ENCODE measurements at regions not wholly inside any gene's neighbourhood (a gene's known extent, or its start where the extent isn't known, plus 50 kb on each side); places are given as distances from the start of the nearest gene placed in this dataset.
A peak's percentile ranks its signal among the peaks of the same experiment; 100 is the strongest.

DNA sequence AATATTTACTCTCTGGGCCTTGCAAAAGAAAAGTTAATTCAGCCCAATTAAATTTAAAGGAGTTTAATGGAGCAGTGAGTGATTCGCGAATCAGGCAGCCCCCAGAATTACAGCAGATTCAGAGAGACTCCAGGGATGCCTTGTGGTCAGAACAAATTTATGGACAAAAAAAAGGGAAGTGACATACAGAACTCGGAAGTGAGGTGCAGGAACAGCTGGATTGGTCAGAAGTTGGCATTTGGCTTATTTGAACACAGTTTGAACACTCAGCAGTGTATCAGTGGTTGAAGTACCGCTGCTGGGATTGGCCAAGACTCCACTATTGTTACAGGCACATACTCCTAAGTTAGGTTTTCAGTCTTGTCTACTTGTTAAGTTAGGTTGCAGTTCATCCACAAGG lies 145.0 kb upstream of the GAP43 start:
- no peak for DNase-seq

DNA sequence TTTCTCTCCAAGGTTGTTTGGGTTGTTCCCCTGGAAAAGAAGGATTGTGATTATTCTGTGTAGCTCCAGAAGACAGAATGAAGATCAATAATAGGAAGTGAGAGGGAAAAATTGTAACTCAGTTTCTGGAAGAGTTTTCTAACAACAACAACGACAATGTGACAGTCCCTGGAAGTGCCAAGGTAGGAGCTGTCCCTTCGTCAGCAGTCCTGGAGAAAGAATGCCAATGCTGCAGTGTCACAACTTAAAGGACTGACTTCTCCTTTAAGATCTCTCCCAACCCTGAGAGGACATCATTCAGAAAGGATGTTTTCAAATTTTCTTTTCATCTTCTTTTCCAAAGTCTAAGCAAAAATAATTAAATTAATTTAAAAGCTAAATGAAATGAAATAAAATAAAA lies 136.4 kb upstream of the GAP43 start:
- DNase-seq: no peak

DNA sequence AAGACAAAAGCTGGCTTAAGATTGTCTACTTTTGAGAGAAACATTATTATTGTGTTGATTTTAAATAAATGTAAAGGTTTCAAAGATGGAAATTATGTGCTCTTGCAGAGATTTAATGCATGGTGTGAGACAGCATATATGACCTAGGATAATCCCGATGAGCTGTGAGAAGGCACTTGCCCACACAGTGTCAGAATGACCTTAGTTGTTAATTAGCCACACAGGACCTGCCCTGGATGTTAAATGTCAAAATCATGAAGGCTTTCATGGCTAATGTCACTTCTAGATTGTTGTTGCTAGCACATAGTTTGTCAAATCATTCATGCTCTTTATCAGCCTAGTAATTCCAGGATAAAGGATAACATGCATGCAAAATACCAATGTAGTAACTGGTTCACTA lies 135.3 kb upstream of the GAP43 start:
- no peak for DNase-seq

DNA sequence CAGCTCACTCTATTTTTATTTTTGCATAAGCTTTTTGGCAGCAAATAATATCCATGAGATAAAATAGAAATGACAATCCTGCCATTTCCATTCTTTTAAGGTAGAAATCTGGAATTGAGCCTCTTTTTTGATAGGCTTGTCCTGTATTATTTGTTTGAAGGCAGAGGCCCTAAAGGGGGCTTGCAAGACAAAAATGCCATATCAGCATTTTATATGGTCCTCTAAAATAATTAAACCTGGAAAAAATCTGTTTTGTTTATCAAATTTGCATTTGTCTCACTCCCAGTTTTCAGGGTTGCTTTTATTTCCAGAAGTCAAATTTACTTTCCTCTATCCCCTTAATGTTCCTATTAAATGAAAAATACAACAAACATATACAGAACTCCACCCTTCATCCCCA lies 134.9 kb upstream of the GAP43 start:
- DNase-seq: no peak

DNA sequence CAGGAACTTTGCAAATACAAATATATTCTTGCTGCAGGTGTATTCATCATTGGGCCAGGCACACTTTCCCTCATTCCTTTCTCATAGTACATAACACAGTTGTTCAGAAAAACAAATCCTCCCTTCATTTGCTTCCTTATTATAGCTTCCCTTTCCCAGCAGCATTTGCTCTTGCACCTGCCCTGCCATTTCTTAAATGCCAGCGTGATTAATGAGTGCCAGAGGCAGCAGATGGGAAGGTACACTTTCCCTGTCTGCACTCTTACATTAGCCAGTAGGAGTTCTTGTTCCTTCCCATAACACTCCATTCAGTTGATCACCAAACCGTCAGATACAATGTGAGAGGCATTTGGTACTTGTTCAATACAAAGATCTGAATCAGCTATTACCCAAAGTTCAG lies 128.5 kb upstream of the GAP43 start:
- DNase-seq: peak; percentile 19

DNA sequence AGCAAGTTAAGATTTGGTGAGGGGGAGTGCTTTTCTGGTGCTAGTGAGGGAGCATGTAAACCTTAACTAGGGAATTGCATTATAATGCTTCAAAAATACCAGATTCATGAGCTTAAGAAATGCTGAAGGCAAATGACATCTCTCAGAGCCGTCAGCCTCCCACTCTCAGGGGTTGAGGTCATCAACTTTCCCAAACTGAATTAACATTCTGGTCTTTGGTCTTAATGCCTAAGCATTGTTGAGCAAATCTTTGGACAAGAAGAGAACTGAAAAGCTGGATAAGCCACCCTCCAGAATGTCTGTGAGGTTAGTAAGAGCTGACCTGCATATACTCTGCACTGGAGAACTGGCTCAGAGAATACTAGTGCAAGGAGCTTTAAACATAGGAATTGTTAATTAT lies 124.9 kb upstream of the GAP43 start:
- no peak for DNase-seq

DNA sequence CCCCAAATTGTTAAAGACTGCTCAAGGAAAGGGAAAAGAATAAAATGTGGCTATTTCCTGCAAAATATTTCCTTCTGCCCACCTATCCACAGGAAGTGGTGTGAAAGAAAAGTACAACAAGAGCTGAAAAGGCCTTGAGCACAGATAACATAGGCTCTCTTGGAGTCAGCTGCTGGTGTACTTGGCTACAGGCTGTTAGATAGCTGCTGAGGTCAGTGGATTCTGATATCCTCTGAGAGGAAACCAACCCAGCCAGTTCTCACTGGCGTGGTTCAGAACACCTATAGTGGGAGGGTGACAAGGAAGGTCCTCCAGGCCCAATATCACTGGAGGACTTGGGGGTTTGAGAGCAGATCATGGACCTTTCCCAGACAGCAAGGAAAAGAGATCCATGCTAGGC lies 124.4 kb upstream of the GAP43 start:
- DNase-seq: no peak

DNA sequence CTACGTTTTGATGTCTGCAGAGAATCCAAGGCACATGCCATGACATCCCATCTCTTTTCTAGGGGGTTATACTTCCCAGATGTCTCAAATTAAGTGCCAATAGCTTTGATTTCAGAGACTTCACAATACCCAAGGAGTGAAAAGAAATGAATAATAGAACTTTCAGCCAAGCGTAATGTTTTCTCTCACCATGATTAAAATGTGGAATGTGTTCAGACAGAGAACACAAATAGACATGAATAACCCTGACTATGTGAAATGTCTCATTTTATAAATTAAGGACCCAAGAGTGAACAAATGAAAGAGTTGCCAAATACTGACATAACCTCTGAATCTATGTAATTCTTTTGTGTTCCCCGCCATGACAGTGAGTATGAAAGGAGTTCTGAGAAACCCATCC lies 123.6 kb upstream of the GAP43 start:
- no peak for DNase-seq

DNA sequence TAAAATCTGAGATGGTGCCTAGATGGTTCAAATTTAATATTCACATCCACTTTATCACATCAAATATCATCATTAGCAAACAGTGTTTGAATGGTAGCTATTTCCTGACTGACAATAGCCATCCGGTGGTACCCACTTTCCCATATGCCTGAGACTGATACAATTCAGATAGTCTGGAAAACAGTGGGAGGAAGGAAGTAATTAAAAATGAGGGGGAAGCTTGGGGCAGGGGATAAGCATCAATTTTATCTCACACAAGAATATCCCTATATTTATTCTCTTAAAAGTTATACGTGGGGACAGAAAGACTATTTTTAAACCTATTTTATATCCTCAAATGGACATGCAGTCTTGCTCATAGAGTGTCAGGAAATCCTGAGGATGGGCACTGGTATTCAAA lies 122.5 kb upstream of the GAP43 start:
- DNase-seq: no peak

DNA sequence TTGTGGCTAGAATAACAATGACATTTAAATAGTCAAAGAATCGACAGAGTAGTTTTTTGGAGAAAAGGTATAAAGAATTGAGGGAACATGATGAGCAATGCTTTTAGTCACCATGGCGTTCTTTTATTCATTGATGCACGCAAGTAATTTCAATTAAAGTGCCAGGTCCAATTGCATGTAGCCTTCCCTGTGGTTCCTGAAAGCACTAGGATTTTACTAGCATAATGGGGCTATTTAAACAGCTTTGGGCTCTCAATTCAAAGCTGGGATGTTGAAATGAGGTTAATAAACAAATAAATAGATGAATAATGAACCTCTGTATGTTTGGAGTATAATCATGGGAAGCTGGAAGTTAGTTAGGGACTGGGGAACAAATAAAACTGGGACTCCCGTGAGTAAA lies 121.2 kb upstream of the GAP43 start:
- no peak for DNase-seq

DNA sequence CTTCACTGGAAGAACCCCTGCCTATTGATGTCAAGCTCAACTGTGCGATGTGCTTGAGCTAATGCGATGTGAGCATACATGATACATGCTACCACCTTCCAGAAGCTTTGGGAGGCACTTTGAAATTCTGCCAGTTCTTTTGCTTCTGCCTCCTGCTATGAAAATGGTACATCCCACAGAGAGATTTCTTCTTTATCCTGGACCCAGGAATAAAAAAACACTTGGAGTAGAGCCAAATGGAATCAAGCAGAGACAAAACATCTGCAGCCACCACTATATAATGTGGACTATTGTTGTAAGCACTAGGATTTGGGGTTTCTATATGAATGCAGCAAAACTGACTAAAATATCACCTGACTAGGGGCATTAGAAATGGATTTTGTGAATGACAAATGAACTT lies 119.9 kb upstream of the GAP43 start:
- peak; percentile 43 for DNase-seq

DNA sequence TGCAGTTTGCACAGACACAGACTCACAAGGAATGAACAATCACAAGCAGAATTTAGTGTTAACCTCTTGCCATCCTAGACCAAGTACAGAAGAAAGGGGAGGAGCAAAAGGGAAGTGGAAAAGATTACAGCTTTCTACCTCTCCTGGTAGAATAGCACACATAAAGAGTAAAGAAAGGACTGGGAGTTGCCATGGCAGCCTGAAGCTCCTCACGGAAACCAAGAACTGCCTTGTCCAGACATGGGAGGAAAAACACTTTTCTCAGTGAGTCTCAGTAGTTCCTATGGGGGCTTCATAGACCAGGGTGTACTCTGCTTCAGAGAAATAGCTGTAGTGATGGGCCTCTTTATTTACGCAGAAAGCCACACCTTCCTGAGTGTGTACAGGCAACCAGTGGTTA lies 114.7 kb upstream of the GAP43 start:
- no peak for DNase-seq

DNA sequence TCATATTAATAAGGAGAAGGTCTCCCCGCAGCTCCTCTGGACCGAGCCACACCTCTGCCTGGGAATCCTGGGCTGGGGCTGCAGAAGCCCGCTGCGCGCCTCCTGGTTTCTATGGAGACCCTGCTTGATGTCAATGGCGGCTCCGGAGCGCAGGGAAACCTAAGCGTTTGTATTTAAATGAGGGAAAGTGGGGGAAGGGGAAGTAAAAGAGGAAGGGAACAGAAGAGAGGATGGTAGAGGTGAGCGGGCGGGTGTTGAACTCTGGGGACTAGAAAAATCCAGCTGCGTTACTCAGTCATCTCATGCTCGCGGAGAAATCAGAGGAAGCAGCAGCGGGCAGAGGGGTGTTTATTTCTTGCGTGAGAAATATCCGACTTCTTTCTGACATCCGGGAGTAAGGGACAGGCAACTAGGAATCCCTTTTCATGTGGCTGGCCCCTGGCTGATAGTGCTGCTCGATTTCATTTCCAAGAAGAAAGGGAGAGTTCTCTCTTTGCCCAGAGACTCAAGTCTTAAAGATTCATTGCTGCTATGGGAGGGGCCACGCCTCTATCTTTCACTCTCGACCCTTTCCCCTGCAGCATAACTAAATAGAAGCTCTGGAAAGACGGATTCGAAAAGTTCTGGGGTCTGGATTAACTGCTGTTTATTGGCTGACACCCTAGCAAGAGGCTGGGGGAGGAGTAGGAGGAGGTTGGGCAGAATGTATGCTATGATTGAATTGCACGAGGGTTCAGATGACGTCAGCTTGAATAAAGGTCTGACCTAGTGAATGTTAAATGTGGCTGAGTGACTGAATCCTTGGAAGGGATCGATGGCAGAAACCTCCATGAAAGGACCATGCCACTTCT lies 110.5 kb upstream of the GAP43 start:
- peak; percentile 75 for DNase-seq

DNA sequence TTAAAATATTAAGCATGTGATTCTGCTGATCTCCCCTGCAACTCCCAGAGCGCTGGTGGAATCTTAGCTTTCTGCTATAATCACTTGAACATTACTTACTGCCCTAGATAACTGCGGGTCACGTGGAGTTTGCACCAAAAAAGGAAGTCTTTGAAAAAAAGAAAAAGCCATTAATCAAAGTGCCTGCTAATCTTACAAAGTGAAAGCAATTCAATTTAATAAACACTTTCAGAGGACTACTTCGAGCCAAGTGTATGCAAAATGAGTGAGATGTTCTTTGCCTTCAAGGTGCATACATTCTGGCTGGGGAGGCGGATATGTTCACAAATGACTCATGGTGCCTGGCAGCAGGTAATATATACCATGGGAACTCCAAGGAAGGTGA lies 109.9 kb upstream of the GAP43 start:
- no peak for DNase-seq

DNA sequence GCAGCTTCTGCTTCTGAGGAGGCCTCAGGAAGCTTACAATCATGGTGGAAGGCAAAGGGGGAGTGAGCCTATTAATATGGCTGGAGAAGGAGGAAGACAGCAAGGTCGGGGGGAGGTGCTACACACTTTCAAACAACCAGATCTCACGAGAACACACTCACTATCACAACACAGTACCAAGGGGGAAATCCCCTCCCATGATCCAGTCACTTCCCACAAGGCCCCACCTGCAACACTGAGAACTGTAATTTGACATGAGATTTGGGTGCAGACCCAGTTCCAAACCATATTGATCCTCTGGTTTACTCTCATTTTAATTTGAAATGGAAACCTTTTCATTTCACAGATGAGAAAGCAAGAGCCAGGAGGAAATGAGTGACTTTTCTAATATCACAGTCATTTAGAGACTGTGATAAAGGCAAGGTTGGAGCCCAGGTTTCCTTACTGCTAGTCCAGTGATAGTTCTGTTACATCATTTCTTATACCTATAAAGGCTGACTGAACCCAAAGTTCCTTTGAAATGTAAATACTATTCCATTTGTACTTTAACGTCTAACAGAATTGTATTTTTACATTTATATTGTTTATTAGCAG lies 105.8 kb upstream of the GAP43 start:
- DNase-seq: no peak

DNA sequence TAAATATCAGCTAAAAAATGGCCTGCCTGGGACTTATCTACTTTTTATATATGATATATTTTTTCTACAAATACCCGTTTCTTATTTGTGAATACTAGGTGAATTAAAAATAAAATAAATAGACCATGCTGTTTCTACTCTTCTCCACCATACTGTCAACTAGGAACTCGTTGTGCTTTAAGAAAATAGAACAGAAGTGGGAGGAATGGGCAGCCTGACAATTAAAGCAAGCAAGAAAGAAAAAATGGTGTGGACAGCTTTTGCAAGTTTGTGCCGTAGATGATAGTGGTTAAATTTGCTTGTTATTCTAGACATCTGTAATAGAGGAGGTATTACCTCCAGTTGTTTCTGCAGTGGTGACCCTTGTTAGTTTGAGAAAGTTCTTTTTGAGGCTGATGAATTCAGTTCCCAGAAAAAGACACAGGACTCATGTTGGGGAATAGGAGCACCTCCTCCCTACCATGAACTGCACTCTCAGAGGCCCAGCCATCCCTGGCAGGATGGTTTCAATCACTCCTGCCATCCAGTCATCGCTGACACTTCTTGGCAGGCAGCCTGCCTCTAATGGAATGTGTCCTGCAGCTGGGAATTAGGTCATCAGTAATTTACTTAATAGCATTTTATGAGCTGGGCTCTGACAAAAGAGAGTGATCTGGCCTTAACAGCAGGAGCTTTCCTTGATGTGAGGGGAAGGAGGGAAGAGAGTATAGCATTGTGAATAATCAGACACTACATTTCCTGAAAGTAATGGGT lies 105.0 kb upstream of the GAP43 start:
- peak; percentile 81 for DNase-seq

DNA sequence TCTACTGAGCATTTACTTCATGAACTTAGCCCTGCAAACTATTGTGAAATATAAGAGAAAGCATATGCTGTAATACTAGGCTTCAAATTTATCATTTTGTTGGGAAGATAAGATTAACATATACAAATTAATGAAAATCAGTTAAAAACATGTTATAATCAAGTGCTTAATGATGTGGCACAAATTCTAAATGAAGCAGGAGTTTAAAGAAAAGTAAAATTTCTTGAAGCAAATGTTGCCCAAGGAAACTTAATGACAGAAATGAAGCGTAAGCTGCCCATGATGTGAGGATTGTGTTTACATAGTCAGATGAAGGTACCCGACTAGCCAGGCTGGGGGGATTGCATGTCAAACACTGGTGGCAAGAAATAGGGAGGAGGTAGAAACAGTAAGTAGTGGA lies 103.1 kb upstream of the GAP43 start:
- no peak for DNase-seq

DNA sequence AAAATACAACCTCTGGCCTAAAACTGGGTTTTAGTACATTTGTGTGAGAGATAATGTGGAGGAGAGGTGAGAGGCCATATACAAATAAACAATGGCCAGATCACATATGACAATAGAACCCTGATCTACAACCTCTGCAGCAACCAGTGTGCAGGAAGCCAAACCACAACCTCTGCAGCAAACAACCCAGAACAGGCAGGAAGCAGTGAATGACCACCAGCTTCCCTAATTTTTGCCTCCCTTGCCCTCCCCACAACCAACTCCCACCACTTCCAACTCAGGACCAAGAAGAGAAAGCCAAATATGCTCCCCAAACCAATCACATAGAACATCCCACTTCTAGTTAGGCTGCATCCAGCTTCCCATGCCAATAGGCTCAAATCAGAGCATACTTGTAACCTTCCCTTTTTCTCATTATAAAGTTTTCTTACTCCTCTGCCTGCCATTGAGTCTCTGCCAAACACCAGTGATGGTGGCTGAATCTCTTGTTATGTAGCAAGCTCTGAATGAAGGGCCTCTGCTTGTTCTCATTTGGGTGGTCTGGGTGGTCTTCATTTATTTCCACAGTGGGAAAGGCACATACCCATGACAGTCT lies 102.6 kb upstream of the GAP43 start:
- no peak for DNase-seq

DNA sequence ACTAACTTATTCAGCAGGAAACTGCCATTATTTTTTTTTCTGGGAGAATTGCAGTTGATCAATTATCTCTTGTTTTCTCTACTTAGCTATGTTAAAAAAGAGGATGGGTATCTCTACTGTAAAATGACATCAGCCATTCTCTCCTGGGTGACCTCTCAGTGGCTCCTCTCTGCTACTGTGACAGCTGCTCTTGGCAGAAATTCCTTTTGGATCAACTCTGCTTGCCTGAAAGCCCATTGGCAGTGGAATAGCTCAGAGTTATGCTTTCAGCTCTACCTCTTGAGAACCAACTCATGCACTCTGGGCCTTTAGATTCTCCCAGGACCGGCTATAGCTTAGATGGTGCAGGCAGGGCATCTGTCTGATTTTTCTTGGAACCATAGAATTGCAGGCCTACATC lies 99.9 kb upstream of the GAP43 start:
- DNase-seq: no peak

DNA sequence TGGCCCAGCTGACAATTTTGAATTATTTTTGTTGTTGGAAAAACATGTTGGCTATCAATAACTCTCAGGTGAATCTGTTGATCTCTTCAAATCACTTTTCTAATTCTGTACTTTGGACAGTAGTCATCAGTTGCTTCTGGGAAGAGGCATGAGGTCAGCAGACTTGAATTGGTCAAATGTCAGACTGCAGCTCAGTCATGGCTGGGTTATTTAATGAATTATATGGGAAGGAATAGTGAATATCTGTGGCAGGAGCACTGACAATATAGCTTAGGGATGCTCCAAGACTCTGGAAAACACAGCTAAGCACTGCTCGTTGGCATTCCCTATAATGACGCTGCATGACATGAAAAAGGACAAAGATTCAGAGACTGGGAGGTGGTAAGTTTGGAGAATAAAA lies 98.8 kb upstream of the GAP43 start:
- DNase-seq: no peak

DNA sequence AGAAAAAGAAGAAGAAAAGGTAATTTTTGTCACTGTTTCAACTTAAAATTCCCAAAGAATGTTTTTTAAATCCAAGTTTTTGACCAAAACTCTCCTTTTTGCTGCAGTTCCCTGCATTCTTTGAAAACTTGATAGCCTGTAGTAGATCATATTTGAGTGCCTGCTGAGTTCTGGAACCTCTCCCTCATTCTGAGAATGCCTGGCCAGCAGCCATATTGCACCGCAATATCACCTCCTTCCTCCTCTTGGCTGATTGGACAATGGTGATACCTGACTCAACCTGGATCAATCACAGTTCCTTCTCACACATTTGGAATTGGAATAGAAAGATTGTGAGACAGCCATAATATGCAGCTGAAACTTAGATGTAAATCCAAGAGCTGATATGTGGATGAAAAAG lies 97.6 kb upstream of the GAP43 start:
- DNase-seq: no peak

DNA sequence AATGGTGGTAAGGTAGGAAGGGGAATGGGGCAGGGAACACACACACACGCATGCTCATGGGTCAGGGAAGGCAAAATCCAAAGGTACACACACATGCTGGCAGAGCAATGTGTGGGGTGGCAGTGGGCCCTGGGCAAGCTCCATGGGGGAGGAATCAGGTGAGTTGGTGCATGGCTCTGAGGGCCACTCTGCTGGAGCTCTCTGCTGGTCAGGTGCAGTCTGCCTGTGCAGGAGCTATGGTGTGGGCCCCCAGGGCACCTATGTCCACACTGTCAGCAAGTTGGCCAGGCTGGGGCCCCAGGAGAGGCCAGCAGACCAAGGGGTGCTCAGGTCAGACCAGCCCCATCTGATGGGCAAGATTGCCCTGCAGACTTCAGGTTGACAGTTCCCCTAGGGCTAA lies 90.1 kb upstream of the GAP43 start:
- DNase-seq: no peak

DNA sequence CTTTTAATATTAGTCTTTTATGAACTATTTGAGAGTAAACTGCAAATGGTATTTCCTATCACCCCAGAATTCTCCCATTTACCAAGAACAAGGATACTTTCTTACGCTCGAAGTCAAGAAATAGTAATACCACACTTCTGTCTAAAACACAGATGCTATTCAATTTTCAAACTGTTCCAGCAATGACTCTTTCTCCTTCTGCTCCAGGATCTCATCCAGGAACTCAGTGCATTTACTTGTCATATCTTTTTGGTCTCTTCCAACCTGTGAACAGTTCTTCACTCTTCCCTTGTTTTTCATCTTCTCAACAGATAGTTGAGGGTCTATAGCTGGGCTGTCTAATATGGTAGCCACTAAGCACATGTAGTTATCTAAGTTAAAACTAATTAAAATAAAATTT lies 87.1 kb upstream of the GAP43 start:
- no peak for DNase-seq

DNA sequence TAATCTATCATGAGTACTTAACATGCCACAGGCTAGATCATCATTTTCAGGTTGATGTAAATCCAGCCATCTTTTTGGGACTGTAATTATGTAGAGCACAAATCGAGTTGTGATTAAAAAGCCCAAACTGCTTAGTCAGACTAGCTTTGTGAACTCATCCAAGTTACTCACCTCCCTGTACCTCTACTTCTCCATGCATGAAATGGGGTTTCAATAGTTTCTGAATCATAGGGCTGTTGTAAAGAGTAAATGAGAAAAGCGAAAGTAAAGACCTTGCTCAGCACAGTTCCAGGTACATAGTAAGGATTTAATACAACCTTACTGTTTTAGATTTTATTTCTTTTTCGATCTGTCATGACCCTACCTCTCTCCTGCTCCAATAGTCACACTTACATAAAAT lies 85.6 kb upstream of the GAP43 start:
- no peak for DNase-seq

Measured in NCI-H146 (cell line).